ENCODE measurements at regions not wholly inside any gene's neighbourhood (a gene's known extent, or its start where the extent isn't known, plus 50 kb on each side); places are given as distances from the start of the nearest gene placed in this dataset.
"Not testable (repeated sequence)": the region's sequence is repeated elsewhere in the genome, so short reads cannot be mapped to it uniquely, and the experiment has no call there.

DNA sequence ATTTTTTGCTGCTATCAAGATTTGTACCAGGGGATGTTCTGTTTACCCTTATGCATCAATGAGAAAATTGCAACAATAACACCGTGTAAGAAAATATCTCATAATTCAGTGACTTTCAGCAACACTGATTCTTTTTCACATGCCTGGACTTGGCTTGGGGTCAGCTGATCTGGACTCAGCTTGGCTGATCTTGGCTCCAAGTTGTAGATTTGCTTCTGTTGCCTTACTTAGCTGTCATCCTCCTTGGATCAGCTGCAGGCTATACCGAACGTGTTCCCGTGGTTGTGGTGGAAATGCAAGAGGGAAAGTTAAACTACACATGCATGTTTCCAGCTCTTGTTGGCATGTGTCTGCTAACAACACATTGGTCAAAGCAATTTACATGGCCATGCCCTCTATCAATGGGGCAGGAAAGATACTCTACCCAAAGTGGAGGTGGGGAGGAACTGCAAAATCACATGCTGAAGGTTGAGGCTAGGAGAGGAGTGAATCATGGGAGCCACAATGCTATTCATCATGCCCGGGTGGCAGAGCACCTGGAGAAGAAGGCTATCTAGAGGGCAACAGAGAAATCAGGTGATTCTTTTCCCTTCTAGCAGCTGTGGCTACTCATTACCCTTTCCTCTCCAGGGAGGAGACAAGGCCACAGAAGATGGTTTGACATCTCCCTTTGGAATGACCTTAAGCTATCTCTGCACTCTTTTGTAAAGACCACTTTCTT is 1276.3 kb upstream of the AUTS2 start:
- no peak for DNase-seq

DNA sequence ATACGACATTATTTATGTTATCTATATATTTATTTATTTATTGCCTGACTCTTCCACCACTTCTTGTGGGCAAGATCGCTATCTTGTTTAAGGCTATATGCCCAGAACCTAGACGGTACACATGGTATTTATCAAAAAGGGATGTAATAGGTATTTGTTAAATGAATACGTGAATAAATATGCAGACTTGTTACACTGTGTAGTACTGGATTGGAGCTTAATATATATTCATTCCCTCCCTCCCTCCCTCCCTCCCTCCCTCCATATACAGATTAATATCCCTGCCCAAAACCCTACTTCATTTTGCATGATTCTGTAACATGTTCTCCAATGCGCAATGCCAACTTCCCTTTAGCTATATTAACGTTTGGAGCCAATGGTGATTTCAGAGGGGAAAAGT is 1273.7 kb upstream of the AUTS2 start:
- DNase-seq, result no peak

DNA sequence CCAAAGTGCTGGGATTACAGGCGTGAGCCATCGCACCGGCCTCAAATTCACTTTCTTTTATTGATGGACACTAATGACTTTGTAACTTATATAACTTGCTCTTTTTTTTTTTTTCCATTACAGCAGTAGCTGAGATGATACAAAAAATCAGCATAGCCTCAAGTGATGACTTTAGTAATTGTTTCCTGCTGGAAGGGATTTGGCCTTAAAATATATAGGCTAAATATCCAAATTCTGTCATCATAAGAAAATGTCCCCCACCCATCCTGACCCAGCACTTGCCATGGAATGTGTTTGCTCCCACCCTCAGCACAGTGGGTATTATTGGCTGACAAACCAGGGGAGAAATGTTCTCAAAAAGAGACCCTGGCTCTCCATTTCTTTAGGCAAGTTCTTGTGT is 1264.1 kb upstream of the AUTS2 start:
- DNase-seq, result no peak

DNA sequence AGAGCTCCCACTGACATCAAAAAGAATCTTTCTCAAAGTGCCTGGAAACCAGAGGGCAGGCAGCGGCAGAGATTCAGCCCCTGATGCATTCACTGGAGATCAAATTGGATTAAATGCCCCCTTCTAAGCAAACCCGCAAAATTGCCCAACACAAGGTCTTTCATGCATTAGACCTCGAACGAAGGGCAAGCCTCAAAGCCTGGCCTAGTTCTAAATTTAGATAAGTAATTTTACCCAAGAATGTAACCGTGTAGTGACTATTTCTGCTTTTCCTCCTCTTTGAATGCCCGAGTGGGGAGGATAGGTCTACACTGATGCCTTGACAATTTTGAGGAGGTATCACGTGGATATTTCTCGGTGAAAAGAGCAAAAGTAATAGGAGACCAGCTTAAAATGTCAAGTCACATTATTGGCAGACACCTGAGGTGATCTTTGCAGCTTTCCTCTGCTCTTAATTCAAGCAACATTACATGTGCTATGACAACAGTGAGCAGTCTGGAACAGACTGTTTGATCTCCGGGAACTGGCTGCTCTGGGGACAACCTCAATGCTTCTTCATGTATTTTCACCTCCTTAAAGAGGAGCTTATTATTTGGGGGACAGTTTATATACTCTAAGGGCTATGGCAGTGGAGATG is 1263.5 kb upstream of the AUTS2 start:
- no peak for DNase-seq

DNA sequence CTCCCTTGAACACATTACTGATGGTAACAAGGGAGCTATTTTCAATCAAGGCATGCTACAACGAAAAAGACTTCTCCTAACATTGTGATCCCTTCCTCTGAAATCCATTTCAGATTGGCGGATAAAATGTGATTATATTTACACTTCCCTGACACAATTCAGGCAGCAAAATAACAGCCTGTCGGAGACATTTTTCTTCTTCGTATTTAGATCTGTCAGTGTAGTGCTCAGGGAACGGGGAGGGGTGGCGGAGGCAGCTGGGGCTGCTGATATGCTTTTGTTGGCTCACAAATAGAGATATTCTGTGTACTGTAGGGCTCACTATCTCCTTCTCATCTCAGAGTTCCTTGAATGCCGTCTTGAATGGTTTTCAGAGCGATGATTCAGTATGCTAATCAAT is 1261.7 kb upstream of the AUTS2 start:
- no peak for DNase-seq

DNA sequence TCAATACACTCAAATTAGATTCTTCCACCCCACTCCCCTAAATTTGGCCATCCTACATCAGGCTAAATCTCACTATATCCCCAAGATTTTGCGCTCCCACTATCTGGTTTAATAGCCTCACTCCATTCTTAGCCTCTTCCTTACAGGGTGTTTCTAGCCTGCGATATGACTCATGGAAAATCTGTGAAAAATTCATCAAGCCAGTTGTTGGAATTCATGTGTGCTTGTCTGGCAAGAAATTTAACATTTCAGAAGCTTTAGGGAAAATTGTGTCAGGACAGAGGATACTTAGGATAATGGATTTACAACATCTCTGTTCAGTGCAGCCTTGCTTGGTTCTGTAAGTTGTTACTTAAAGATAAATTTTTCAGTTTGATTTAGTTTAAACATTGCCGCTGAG is 1249.9 kb upstream of the AUTS2 start:
- DNase-seq, result no peak

DNA sequence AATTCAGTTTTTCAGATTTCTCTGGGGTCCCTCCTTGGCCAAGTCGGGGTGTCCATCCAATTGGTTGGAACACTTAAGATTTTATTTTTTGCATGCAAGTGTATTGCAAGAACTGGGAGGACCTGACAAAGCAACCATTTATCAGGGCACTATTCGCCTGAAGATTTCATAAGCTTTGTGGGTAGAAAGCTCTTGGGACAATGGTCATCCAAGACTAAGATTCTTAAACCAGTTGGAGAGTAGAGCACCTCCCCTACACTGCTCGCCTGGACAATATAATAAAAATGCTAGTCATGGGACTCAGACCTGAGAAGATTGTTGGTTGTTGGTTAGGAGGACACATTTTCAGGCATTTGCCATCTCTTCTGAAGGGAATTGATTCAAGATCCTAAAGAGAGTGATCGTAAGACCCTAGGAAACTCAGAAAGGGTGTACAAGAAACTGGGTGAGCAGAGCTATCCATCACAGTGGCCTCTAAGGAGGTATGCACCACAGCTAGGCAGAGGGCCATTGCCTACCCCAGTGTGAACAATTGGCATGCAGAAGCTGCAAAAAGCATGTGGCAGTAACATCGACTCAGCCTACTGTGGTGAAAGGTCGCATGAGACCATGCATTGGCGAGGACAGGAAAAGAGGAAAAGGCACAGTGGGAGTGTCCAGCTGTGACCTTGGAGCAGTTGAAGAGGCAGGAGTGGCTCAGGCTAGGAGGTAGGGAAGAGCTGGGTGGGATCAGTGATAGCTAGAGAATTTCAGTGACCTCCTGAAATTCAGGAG is 1235.3 kb upstream of the AUTS2 start:
- no peak for DNase-seq

DNA sequence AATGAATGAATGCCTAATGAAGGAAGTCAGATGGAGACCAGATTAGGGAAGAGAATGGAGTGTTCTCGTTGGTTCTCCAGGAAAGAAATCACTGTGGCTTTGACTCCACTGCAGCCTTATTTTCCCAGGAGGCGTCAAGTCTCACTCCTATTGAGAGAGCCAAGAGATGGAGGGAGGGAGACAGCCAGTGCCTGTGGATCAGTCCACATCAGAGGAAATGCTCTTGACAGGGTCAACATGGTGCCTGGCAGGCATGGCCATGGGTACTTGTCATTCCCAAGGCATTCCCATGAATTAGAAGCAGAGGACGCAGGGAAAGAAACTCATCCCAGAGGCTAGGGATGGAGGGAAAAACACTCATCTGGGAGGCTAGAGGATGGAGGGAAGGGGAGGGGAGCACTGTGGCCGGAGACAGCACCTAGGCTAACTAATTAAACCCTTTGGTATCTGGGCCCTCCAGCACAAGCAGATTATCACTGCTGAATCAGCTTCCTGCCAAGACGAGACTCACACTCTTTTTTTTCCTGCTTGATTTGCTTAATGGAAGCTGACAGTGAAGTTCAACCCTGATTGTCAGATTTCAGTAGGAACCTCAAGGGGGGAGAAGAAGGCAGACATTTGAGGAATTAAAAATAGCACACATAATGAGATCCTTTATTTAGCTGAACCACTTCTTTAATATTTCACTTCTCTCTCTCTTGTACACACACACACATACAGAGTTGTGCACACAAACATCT is 1233.2 kb upstream of the AUTS2 start:
- no peak for DNase-seq

DNA sequence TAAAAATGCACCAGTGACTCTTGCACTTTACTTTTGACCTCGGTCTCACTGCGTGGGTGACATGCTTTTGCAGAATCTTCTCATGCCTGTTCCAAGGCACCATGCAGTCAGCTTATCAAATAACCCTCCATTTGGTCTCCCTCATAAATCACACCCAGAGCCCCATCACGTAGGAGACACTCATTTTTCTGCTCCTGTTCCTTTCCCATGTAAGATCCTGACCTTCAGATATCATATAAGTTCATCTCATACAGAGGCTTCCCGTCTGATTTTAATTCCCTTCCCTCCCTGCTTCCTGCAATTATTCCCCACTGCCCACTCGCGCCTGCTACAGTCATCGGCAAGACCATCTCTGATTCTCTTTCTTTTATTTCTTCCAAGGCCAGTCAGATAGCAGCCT is 1226.3 kb upstream of the AUTS2 start:
- no peak for DNase-seq

DNA sequence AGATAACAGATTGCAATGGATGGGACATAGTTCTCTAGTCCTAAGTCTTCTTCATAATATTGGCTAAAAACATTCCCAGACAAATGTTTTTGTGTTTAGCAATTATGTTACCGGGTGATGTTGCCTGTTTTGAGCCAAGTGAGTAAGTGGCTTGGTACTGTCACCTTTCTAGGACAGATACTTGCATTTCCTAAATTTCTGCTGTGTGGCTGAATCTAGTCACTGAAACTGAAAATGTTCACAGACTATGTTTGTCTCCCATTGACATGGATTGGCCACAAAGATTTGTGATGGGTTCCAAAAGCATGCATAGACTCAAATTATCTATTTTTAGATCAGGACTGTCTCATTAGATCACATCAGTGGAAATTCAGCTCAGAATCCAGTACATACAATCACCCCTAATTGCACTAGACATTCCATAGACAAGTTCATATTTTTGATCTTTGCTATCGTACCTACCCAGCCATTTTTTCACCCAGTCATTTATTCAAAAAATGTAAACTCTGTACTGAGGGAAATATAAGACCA is 1222.1 kb upstream of the AUTS2 start:
- no peak for DNase-seq

DNA sequence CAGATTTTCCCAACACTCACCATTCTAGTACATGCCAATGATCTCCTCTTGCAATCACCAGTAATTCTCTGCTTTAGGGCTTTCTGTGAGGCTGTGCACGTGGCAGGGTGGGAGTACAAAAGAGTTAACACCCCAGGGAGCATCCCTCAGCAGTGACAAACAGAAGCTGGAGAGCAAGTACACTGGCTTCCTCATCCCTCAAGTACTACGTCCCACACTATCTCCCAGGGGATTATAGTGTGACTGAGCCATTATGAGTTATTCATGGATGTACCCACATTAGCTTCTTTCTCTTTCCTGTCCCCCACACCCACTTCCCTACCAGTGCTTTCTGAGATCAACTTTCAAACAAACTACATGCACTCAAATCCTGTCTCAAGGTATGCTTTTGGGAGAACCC is 1216.5 kb upstream of the AUTS2 start:
- DNase-seq, result no peak

DNA sequence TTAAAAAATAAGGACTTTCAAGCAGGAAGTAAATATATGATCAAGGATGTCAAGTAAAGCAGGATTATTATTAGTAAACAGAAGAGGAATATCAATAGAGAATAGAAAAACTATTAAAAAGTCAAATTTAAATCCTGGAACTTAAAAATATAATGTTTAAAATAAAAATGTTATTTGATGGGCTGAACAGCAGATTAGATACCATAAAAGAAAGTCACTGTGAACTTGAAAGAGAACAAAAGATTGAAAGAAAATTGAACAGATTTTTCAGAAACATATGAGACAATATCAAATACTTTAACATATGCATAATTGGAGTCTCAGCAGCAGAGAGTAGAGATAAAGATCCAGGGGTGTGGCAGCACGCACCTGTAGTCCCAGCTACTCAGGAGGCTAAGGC is 1213.7 kb upstream of the AUTS2 start:
- no peak for DNase-seq

DNA sequence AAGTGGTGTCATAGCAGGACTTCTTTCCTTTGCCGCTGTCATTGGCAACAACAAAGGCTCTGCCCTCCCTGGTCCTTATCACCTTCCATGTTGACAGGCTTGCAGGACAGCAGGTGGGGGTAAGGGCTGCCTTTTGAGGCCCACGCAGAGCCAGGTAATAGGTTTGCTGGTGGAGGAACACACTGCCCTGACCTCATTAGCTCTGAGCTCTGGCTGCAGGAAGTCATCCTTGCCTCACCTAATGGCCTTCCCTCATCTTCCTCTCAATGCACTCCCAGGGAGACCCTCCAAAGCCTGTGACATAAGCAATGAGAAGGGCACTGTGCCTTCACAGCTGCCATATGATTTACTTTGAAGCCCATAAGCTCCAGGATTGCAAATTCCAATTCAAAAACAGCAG is 1205.2 kb upstream of the AUTS2 start:
- DNase-seq, result no peak

DNA sequence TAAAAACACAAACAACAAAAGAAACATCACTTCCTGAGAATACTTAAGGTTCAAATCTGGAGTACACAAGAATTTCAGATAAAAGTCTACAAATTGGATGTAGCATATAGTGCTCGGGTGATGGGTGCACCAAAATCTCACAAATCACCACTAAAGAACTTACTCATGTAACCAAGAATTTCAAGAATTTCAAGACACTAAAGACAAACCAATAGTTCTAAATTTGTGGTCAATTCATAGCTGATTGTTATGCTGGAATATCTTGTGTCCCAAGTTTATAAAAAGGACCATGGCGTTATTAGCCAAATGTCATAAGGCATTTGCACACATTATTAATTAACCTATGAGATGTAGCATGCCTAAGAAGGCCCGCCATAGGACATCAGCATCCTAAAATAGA is 1204.1 kb upstream of the AUTS2 start:
- DNase-seq, result no peak

DNA sequence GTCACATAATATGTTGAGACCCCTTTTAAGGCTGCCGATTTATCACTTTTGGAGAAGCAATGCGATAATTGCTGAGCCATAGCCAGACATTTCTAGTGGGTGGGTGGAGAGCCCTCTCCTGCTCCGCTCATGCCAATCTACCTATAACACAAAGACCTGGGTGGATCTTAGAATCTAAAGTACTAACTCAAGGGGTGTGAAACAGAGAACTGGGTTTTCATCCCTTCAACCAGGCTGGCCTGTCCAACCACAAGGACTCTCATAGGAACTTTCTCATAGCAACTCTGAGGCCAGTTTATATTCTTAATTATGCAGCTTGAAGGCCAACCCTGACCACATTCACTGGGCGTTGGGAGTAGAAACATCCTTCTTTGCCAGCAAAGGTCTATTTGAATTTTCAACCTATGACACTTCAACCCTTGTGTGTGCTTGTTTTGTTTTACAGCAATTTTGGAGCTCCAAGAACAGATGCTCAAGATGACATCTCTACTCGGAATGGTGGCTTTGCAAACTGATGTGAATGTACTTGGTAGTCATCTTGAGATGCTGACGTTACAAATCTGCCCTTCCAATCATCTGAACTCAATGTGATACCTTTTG is 1198.2 kb upstream of the AUTS2 start:
- DNase-seq, result no peak

DNA sequence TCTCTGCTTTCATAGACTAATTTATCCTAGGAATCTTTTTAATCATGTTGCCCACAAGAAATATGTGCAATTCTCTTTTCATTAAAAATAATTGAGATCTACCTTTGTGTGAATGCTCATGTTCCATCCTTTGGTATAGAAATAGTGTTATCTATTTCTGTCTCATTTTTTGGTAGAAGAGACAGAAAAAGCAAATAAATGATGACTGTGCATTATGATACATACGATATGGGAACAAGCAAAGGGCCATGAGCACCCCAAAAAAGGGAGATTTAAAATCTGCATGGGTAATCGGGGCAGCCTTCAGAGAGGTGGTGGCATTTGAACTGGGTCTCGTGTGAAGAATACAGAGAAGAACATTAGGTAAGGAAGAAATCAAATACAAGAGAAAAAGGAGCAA is 1197.5 kb upstream of the AUTS2 start:
- DNase-seq, result no peak

DNA sequence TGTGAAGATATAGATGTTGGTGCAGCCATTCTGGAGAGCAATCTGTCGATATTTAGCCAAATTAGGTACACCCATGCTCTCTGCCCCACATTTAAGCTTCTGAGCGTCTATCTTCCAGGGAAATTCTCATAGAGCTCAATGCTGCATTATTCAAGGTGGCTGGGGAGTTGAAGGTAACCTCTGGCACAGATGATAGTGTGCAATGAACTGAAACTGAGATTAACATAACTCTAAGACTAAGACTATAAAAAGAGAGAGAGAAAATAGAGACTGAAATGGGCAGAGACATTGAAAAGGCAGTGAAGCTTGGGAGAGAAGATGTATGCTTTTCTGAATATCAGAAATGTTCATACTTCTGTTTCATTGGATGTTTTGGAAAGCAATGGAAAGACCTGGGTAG is 1197.0 kb upstream of the AUTS2 start:
- no peak for DNase-seq

DNA sequence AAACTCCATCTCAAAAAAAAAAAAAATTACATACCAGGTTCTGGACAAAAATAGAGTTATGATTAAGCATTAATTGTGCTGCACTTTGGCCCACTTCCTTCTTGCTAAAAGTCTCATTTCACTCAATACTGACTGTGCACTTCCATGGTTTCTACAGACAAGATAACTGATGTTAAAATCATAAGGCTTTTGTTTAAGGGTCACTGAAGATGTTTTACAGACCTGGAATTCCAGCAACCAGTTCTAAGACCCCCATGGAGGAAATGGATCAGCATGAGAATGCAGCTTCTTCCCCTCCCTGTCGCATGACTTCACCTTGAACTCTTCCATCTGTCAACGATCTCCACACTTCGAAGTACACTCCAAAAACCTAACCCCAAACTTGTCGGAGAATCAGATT is 1191.8 kb upstream of the AUTS2 start:
- no peak for DNase-seq

DNA sequence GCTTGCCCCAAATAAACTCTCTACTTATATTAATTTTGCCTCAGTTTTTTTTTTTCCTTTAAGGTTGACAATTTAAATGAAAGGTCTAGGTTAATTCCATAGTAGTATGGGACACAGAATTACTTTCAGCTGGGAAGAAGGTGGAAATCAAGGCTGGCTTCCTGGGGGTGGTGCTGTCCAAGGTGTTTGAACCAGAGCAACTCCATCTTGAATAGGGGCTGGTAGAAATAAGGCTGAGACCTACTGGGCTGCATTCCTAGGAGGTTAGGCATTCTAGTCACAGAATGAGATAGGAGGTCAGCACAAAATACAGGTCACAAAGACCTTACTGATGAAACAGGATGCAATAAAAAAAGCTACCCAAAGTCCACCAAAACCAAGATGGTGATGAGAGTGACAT is 1190.8 kb upstream of the AUTS2 start:
- DNase-seq, result no peak

DNA sequence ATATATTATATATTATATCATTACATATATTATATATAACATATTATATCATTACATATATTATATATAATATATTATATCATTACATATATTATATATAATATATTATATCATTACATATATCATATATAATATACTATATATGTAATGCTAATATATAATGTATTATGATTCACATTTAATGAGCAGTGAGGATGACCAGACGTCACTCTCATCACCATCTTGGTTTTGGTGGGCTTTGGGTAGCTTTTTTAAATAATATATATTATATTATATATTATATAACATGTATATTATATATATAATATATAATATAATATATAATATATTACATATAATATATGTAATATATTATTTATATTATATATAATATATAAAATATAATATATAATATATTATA is 1189.4 kb upstream of the AUTS2 start:
- no peak for DNase-seq

DNA sequence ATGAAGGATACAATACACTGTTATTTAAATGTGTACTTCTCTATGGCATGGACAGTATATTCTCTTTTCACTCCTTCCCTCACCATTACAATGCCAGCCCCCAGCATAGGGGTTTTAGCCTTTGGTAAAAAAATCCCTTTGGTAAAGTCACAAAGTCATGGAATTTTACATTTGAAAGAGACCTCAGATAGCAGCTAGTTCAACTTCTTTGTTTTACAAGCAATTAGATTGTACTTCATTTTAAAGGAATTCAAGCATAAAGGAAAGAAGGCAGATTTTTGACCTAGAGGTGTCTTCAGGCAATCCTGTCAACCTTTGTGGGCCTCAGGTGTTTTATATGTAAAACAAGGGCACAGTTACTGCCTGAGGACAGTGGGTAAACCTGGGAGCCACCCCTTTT is 1188.4 kb upstream of the AUTS2 start:
- no peak for DNase-seq

DNA sequence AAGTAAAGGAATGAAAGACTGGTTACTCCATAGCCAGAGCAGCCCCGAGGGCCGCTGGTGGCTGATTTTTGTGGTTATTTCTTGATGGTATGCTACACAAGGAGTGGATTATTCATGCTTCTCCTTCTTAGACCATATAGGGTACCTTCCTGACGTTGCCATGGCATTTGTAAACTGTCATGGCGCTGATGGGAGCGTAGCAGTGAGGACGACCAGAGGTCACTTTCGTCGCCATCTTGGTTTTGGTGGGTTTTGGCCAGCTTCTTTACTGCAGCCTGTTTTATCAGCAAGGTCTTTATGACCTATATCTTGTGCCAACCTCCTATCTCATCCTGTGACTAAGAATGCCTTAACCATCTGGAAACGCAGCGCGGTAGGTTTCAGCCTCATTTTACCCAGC is 1187.6 kb upstream of the AUTS2 start:
- not testable (repeated sequence) for DNase-seq

DNA sequence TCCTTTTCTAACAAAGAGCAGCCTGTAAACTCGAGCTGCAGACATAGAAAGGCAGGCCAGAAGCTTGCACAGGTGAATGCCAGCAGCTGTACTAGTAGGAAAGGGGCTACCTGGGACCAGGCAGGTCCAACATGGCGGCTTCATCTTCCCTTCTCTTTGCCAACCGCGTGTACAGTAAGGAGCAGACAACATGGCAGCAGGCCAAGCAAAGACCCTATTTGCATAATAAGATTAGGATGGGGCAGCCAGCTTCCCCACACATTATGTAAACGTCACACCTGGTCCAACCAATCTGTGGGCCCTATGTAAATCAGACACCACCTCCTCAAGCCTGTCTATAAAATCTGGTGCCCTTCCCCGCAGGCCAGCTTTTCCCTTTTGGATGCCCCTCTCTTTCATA is 1186.5 kb upstream of the AUTS2 start:
- no peak for DNase-seq

Measured in AML-193 (cell line).